Hematopoietic multipotent progenitor cell (in vitro differentiated cells): ENCODE measurements at regions not wholly inside any gene's neighbourhood (a gene's known extent, or its start where the extent isn't known, plus 50 kb on each side); places are given as distances from the start of the nearest gene placed in this dataset.
"Not testable (repeated sequence)": the region's sequence is repeated elsewhere in the genome, so short reads cannot be mapped to it uniquely, and the experiment has no call there.

Experiments used
- DNase-seq, 3 donors: peaks; one replicate each; pipeline ENCODE4 v3.0.0-alpha.2; 2011 to 2015; ENCODE audit warnings: low read depth in 2 of 3, low spot score in 2 of 3

DNA sequence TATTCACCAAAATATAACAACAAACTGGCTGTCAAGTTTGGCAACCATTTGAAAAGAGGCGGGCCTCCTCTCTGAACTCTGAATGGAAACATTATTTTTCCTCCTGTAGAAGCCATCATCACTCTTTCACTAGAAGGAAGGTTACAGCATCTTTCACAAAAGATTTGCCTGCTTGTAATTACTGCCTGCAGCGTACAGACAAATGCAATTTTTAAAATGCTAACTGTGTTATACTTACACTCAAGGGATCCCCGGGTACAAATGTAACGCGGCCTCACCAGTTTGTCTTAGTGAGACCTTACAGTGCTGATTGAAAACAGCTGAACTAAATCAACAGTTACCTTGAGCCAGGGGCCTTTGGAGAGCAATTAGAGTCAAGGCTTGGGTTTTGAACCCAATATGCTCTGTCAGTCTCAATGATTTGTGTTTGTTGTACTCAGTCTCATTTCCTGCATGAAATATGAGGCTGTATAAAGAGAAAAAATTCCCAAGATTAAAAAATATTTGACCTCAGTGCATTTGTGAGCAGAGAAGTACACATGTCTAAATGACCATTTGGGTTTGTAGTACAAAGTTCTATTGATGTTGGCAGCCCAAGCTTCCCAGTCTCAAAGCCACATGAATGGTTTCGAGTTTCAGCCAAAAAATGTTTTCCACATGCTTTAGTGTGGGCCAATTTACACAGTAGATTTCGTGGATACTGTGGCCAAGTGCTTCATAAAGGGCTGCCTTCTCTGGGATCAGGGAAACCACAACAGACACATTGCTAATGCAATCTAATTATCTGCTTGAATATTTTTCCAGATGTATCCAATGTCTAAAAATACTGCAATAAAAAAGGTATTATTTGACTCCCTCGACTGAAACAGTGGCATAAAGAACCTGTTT is 500.0 kb downstream of the SPATA31D1 start:
- no peak for DNase-seq

- no peak for DNase-seq
These were observed 500.7 kb downstream of the SPATA31D1 start for GRCh38 chr9:82489201-82489821.

DNA sequence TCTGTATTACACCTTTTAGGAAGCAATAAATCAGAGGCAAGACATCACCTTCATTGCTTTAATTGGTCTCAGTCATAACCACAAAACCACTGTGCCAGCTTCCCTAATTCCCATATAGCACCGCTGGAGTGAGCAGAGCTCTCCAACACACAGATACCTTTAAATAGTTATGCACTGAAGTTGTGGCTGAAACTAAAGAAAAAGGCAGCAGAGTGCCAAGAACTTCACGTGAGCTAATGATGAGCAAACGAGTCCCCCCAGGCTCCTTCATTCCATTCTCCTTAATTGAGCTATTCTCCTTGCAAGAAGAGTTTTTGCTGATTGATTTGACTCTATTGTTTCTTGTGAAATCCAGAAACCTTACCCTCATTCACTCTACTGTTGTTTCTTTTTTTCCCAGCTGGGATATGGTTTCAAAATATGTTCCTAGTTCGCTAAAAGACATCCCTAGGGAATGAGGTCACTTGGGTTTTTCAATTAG is 501.5 kb downstream of the SPATA31D1 start:
- no peak for DNase-seq

DNA sequence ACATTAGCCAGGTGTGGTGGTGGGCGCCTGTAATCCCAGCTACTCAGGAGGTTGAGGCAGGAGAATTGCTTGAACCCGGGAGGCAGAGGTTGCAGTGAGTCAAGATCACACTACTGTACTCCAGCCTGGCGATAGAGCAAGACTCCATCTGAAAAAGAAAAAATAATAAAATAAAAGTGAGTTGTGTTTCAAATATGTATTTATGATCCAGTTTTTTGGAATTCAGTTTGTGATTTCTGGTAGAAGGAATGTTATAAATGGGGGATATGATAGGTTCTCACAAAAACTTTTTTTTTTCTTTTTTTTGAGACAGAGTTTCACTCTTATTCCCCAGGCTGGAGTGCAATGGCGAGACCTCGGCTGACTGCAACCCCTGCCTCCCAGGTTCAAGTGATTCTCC is 502.2 kb downstream of the SPATA31D1 start:
- DNase-seq: not testable (repeated sequence)

GRCh38 chr9:82491604-82492003 is 503.0 kb downstream of the SPATA31D1 start:
- DNase-seq: no peak

DNA sequence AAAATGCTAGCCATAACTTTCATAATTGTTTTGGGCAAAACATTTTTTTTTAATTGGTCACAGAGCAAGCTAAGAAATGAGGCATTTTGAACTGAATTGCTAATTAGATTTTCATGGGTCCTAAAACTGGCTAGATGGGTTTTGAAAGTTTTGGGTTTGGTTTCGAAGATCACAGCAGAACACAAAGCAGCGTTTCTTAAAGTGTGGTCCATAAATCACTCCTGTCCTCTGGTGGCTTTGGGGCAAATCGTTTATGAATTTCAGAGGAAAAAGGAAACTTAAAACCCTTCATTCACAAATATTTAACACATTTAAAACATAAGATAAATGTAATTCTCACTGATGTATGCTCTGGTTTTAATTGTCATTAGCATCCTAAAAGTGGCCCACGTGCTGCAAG is 503.7 kb downstream of the SPATA31D1 start:
- no peak for DNase-seq

DNA sequence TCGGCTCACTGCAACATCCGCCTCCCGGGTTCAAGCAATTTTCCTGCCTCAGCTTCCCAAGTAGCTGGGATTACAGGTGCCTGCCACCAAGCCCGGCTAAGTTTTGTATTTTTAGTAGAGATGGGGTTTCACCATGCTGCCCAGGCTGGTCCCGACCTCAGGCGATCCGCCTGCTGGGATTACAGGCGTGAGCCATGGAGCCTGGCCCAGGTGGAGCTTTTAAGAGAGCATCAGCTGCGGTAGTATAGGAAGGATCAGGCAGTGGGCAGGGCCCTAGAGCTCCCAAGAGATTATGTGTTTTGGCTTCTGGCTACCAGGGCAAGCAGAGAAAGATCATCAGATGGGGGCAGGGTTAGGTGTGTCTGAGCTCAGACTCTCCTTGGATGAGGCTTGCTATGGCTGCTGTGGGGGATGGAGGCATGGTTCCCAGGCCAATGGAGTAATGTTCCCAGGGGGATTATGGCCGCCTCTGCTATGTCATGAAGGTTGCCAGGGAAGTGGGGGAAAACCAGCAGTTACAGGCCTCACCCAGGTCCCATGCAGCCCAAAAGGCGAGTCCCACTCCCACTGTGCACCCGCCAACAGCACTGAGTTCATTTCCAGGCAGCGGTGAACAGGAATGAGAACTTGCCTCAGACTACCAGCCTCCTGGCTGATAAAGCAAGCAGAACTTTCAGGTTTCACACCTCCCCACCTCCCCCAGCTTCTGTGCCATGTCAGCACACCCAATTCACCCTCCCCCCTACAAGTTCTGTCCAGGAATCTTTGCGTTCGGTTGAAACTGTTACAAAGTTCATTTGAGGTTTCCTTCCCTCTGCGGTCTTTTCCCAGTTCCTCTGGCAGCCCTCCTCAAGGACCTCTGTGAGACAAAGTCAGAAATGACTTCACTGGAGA is 507.6 kb downstream of the SPATA31D1 start:
- no peak for DNase-seq

GRCh38 chr9:82498541-82499317 is 510.2 kb downstream of the SPATA31D1 start:
- DNase-seq: no peak

DNA sequence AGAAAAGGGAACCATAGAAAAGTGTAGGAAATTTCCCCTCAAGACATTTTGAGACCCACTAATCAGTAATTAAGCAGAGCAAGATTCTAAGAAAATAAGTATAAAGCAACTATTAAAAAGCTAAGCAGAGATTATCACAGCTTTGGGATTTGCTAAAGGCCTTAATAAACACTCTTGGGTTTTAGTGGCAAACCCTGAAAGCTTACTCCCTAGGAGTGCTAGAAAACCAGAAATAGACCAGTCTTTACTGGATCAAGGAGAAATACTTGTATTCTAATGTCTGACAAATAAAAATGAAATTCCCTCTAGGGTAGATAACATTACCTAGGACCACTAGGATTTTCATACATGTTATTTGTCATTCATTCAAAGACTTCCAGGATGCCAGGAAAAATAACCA is 510.8 kb downstream of the SPATA31D1 start:
- DNase-seq: no peak

- no peak for DNase-seq
These were observed 516.0 kb downstream of the SPATA31D1 start for GRCh38 chr9:82504620-82505019.

DNA sequence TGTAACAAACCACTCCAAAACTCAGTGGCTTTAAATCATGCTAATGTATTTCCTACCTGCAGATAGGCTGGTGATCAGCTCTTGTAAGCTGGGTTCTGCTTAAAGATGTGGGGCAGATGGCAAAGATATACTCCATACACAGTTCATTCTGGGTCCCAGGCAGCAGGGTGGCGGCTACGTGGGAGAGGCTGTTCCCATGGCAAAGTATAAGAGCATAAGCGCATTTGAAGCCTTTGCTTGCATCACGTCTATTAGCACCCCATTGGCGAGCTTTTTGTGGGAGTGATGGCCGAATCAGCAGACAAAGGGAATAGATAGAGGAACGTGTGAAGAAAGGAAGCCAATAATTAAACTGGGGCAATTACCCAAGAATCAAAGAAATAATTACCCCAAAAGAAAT is 523.1 kb downstream of the SPATA31D1 start:
- DNase-seq: no peak

DNA sequence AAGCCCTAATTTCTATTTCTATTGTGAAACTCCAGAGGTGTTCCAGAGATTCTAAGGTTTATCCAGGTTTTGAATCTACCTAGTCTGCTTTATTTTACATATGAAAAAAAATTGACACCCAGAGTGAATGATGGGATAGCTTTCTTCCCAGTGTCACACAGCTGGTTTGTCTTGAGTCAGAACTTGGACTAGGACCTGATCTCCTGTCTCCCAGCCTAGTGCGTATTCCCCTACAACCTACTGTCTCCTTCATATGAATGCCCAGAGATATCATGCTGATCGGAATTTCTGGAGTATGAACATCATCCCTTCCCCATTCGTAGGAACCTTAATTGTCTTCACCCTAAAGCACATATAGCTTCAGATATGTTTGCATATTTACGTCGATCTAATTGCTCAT is 524.2 kb downstream of the SPATA31D1 start:
- DNase-seq: no peak

DNA sequence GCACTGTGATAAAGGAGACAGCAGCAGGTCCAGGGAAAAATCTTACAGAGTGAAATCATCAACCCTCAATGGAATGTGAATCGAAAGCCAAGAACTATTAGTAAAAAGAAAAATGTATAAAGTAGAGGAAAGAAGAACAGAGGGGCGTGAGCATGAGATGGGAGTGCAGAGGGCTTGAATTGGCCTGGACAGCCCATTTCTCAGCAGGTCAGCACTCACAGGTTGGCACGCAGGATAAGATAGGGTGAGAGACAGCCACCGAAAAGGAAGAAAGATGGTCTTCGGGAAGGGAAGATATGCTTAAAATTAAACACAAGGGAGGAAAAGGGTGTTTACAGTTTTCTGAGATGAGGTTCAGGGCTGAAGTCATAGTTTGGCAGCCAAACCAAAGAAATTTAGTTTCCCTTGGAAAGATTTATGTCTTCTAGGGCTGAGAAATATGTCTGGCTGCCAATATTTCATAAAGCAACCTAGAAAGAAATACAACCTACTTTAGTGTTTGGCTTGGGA is 524.7 kb downstream of the SPATA31D1 start:
- peak in 1 of 3 donors; percentile 39 for DNase-seq

GRCh38 chr9:82513976-82514735 is 525.6 kb downstream of the SPATA31D1 start:
- DNase-seq: no peak

DNA sequence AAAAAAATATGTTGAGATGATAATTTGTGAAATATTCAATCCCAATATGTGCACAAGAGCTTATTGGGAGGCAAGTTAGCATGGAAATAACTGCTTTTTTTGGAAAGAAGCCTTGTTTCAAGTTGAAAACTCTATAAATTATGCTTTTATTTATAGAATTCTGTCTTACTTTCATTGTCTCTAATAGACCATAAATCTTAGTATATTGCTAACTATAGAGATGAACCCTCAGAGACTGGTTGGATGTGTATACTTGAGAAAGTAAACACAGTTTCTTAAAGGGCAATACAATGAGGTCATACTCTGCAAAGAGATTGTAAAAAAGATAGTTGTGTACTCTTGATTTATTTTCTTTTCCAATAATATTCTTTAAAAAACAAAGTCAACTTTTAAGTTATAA is 530.3 kb downstream of the SPATA31D1 start:
- DNase-seq: no peak

GRCh38 chr9:82519332-82519731 is 530.8 kb downstream of the SPATA31D1 start:
- DNase-seq: no peak

DNA sequence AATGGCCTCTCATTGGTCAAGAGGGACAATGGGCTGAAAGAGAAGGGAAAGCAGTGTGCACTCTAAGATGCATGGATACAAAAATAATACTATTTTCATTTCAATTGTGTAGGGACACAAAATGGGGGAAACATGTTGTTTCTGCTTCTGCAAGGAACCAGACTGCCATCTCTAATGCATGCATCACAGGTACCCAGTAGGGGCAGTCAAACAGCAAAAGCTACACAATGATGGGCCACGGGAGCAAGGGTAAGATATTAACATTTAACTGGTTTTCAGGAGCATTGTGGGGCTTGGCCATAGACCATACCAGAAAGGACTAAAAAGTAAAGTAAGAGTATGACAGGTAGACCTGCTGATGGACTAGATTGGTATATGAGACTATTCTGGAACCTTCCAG is 535.8 kb downstream of the SPATA31D1 start:
- no peak for DNase-seq

DNA sequence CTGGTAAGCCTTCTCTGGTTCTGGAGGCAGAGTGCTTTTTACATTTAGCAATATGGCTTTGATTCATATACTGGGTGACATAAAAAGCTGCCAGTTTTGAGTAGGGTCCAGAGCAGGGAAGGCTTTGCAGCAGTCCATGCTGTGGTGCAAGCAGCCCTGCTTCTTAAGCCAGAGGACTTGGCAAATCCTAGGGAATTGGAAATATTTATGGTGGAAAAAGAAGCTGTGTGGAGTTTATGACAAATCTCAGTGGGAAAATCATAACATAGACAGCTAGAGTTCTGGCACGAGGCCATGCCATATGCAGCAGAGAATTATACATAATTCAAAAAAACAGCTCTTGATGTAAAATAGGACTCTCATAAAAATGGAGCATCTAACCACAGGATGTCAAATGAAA is 536.4 kb downstream of the RASEF start:
- DNase-seq: no peak

DNA sequence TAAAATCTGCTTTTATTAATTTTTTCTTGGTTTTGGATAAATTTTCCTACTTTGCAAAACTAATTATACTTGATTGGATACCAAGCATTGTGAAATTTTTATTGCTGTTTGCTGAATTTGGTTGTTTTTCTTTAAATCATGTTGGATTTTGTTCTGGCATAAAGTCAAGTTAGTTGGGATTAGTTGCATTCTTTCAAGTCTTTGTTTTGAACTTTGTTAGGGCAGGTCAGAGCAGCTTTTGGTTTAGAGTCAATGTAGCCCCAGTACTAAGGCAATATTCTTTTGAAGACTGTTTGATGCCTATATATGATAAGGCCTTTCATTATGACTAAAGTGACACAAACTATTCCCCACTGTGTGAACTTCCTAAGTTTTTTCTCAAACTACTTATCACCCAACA is 531.1 kb downstream of the RASEF start:
- DNase-seq: no peak
